AG09309 (cell line): ENCODE measurements at regions not wholly inside any gene's neighbourhood (a gene's known extent, or its start where the extent isn't known, plus 50 kb on each side); places are given as distances from the start of the nearest gene placed in this dataset.

Experiments used
- DNase-seq: peaks from one replicate; pipeline ENCODE4 v3.0.0-alpha.2; 2010; ENCODE audit warnings: low read depth
- H3K4me3 ChIP-seq: 2 replicates; pipeline ENCODE4 v1.5.1; 2011; ENCODE audit warnings: mild to moderate bottlenecking, low read depth, low read length, moderate library complexity; ENCODE audit not compliant: control insufficient read depth
- CTCF ChIP-seq: IDR thresholded peaks from 2 replicates; pipeline ENCODE4 v1.5.1; 2011; ENCODE audit warnings: mild to moderate bottlenecking, low read depth, low read length, inconsistent platforms; ENCODE audit not compliant: insufficient read depth, control insufficient read depth; ENCODE audit errors: missing control alignments

GRCh38 chr6:23477586-23477985 is 648.4 kb upstream of the NRSN1 start:
- DNase-seq = no peak
- no peak overlapping the region for H3K4me3 ChIP-seq
- TF ChIP-seq CTCF = no peak

GRCh38 chr6:23478312-23478711 is 647.7 kb upstream of the NRSN1 start:
- no peak for TF ChIP-seq CTCF
- H3K4me3 ChIP-seq = no peak overlapping the region
- DNase-seq = no peak

- no peak for DNase-seq
- TF ChIP-seq CTCF = no peak
- no peak overlapping the region for H3K4me3 ChIP-seq
Measured at GRCh38 chr6:23483896-23484295, 642.1 kb upstream of the NRSN1 start.

GRCh38 chr6:23494367-23494766 is 631.6 kb upstream of the NRSN1 start:
- no peak overlapping the region for H3K4me3 ChIP-seq
- no peak for TF ChIP-seq CTCF
- DNase-seq = no peak

GRCh38 chr6:23498013-23498412 is 628.0 kb upstream of the NRSN1 start:
- no peak for TF ChIP-seq CTCF
- DNase-seq = no peak
- no peak overlapping the region for H3K4me3 ChIP-seq

GRCh38 chr6:23499549-23499948 is 626.5 kb upstream of the NRSN1 start:
- DNase-seq = no peak
- no peak for TF ChIP-seq CTCF
- H3K4me3 ChIP-seq = no peak overlapping the region

- no peak overlapping the region for H3K4me3 ChIP-seq
- DNase-seq = no peak
- TF ChIP-seq CTCF = no peak
Measured at GRCh38 chr6:23503173-23503572, 622.8 kb upstream of the NRSN1 start.
